Prostate gland (tissue), 2 donors: ENCODE measurements at regions not wholly inside any gene's neighbourhood (a gene's known extent, or its start where the extent isn't known, plus 50 kb on each side); places are given as distances from the start of the nearest gene placed in this dataset.

Experiments
- CTCF ChIP-seq, 4 experiments: fragments of 200-600 bp in 2 of 4; fragments of 450-650 bp in 2 of 4; sonication (generic) in 2 of 4; IDR thresholded peaks; 1 replicate in 3 of 4; 2 replicates in 1 of 4; pipeline ENCODE4 v1.5.1; 2016 to 2019; ENCODE audit warnings: antibody characterized with exemption in 4 of 4, mild to moderate bottlenecking in 2 of 4, moderate library complexity in 2 of 4
- POLR2A ChIP-seq: fragments of 450-650 bp; IDR thresholded peaks from one replicate; pipeline ENCODE4 v1.6.1; 2016; ENCODE audit warnings: antibody characterized with exemption, mild to moderate bottlenecking

- no peak for TF ChIP-seq POLR2A
- no peak for TF ChIP-seq CTCF (IDR thresholded peaks at IDR 0.05)
These were observed 144.9 kb upstream of the POU3F3 start for GRCh38 chr2:104708967-104709366.
